ENCODE measurements at regions not wholly inside any gene's neighbourhood (a gene's known extent, or its start where the extent isn't known, plus 50 kb on each side); places are given as distances from the start of the nearest gene placed in this dataset.

DNA sequence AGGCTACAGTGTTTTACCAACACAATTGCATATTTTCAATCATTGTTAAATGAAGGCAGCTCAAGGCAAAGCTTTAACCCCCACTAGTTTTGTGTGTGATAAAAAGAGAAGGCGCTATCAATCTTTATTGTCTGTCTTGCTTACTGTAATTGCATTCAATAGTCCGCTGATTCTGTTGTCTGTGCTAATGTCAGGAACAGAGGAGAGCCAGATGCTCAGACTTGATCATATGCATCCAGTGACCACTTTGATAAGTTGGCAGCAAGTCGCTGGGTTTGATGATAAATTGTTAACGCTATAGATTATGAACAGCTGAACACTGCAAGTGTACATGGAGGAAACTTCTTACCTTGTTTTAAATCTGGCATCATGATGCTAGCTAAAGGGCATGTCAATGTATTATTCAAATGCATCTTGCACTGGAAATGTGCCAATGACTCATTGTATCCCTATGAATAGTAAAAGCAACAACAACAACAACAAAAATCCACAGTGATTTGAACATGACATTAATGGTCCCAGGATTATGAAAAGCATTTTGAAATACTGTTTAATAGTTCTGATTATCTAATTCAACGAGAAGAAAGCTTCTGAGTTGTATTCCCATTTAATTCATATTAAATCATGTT, 423.5 kb upstream of the FANCL start:
- TF ChIP-seq, protein P1, sequence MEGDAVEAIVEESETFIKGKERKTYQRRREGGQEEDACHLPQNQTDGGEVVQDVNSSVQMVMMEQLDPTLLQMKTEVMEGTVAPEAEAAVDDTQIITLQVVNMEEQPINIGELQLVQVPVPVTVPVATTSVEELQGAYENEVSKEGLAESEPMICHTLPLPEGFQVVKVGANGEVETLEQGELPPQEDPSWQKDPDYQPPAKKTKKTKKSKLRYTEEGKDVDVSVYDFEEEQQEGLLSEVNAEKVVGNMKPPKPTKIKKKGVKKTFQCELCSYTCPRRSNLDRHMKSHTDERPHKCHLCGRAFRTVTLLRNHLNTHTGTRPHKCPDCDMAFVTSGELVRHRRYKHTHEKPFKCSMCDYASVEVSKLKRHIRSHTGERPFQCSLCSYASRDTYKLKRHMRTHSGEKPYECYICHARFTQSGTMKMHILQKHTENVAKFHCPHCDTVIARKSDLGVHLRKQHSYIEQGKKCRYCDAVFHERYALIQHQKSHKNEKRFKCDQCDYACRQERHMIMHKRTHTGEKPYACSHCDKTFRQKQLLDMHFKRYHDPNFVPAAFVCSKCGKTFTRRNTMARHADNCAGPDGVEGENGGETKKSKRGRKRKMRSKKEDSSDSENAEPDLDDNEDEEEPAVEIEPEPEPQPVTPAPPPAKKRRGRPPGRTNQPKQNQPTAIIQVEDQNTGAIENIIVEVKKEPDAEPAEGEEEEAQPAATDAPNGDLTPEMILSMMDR (IDR thresholded peaks at IDR 0.05), result no peak
- TF ChIP-seq POLR2AphosphoS5 (IDR thresholded peaks at IDR 0.05), result no peak
- TF ChIP-seq POLR2A (IDR thresholded peaks at IDR 0.05), result no peak
- TF ChIP-seq EP300 (IDR thresholded peaks at IDR 0.05; ENCODE audit: low read depth), result no peak

All from transverse colon (tissue), 4 donors.